Ovary (tissue), 7 donors: ENCODE measurements at regions not wholly inside any gene's neighbourhood (a gene's known extent, or its start where the extent isn't known, plus 50 kb on each side); places are given as distances from the start of the nearest gene placed in this dataset.

Experiments used
- DNase-seq, 5 donors: peaks; one replicate each; pipeline ENCODE4 v3.0.0-alpha.2; 2019 to 2020
- H3K27ac ChIP-seq, 2 donors: fragments of 200-600 bp; one replicate each; pipeline versions ENCODE4 v1.5.1 to v1.8.0; 2019 to 2022
- H3K27me3 ChIP-seq: fragments of 200-600 bp; one replicate; pipeline ENCODE4 v1.8.0; 2022
- H3K36me3 ChIP-seq: fragments of 200-600 bp; sonication (generic); one replicate; pipeline ENCODE4 v1.5.1; 2019
- H3K4me1 ChIP-seq: one replicate; pipeline ENCODE4 v1.8.1; 2013; ENCODE audit warnings: mild to moderate bottlenecking, moderate library complexity; ENCODE audit not compliant: insufficient read depth
- H3K4me3 ChIP-seq: fragments of 200-600 bp; sonication (generic); one replicate; pipeline ENCODE4 v1.5.1; 2017
- H3K9me3 ChIP-seq, 2 donors: fragments of 200-600 bp in 1 of 2; sonication (generic) in 1 of 2; one replicate each; pipeline versions ENCODE4 v1.5.1 to v1.8.1; 2013 to 2019; ENCODE audit warnings: mild to moderate bottlenecking in 1 of 2, moderate library complexity in 1 of 2
- CTCF ChIP-seq, 3 donors: fragments of 450-650 bp in 2 of 3; fragments of 200-600 bp in 1 of 3; IDR thresholded peaks; one replicate each; pipeline versions ENCODE4 v1.5.1 to v1.8.0; 2016 to 2022; ENCODE audit warnings: antibody characterized with exemption in 3 of 3, mild to moderate bottlenecking in 1 of 3
- EP300 ChIP-seq: sonication (generic); formaldehyde crosslinking; IDR thresholded peaks from one replicate; pipeline ENCODE4 v1.6.1; 2017; ENCODE audit warnings: antibody characterized with exemption
- POLR2A ChIP-seq: fragments of 450-650 bp; IDR thresholded peaks from one replicate; pipeline ENCODE4 v1.6.1; 2017; ENCODE audit warnings: antibody characterized with exemption, mild to moderate bottlenecking, moderate library complexity
- WGBS, 3 donors: extraction: QIAGEN DNeasy Blood & Tissue Kit in 1 of 3; methylation state at CpG; one replicate each; pipeline versions ENCODE4 v1.1.5 to v1.1.7; 2013 to 2017; 5-methylcytosine and 5-hydroxymethylcytosine counted together
- intact Hi-C, 4 donors: fragments of 100-400 bp; cut with DNase I; formaldehyde crosslinking; loops; one replicate each; pipeline versions ENCODE4 v1.11.0 to v1.15.1; 2022 to 2023
- donor health status: DM: no; HTN: no; CAD: no; lungs with moderate emphysema.
- donor health status: DM: no; HTN: no; CAD: no.
- donor health status: Bipolar disorder and iron deficiency.
- donor health status: DM: no; HTN: no; CAD: no.
- donor health status: DM: yes; HTN: yes; CAD: no.

DNA sequence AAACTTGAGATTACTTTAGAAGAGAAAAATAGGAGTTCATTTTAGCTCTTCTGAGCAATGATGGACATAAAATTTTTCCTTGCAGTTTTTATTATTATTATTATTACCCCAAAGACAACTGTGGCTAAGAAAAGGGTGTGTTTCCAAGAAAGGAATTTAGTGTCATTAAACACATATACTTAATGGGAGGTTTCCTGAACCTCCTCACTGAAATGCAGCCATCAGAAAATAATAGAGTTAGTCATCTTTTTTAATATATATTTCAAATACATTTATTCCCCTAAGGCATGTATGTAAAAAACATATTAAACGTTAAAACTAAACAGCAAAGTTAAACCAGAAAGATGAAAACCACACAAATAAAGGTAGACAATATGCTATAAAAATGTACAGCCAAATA lies 66.8 kb downstream of the CRPPA start:
- intact Hi-C loops = no loop called here
- Histone ChIP-seq H3K4me1 (no peaks in the 10 kb centered on the region), H3K9me3 (peaks cover 0 to 3% of the 10 kb centered on the region in 2 donors), H3K27me3 (no peaks in the 10 kb centered on the region), H3K27ac (no peak overlapping the region), H3K4me3 (no peak overlapping the region), H3K36me3 (no peaks in the 10 kb centered on the region)
- DNase-seq = no peak
- WGBS, 3 donors = 33 to 73% (median 59%) methylated on average over 1 of the region's 1 CpG
- TF ChIP-seq EP300 = no peak
- no peak for TF ChIP-seq CTCF (IDR thresholded peaks at IDR 0.05)
- TF ChIP-seq POLR2A = no peak

GRCh38 chr7:16353226-16353625 lies 68.1 kb downstream of the CRPPA start:
- H3K4me1 ChIP-seq = no peaks in the 10 kb centered on the region
- H3K27me3 ChIP-seq = no peaks in the 10 kb centered on the region
- WGBS, 3 donors = 73 to 74% (median 74%) methylated on average over 4 of the region's 4 CpGs
- no peak overlapping the region for H3K4me3 ChIP-seq
- H3K9me3 ChIP-seq = peaks cover 0 to 3% of the 10 kb centered on the region in 2 donors
- no peak for TF ChIP-seq EP300
- no peak for TF ChIP-seq POLR2A
- no peak for TF ChIP-seq CTCF (IDR thresholded peaks at IDR 0.05)
- no peak overlapping the region for H3K27ac ChIP-seq
- no peak for DNase-seq
- no peaks in the 10 kb centered on the region for H3K36me3 ChIP-seq
- intact Hi-C loops = no loop called here

GRCh38 chr7:16350634-16351033 lies 70.7 kb downstream of the CRPPA start:
- H3K27me3 ChIP-seq = no peaks in the 10 kb centered on the region
- intact Hi-C loops = no loop called here
- no peaks in the 10 kb centered on the region for H3K36me3 ChIP-seq
- H3K9me3 ChIP-seq = peaks cover 0 to 3% of the 10 kb centered on the region in 2 donors
- H3K4me1 ChIP-seq = no peaks in the 10 kb centered on the region
- 90 to 96% (median 95%) methylated on average over 2 of the region's 2 CpGs for WGBS, 3 donors
- no peak overlapping the region for H3K4me3 ChIP-seq
- TF ChIP-seq CTCF (IDR thresholded peaks at IDR 0.05) (no peak), POLR2A (no peak), EP300 (no peak)
- H3K27ac ChIP-seq = no peak overlapping the region
- no peak for DNase-seq

GRCh38 chr7:16348251-16348650 lies 73.1 kb downstream of the CRPPA start:
- no peaks in the 10 kb centered on the region for H3K27me3 ChIP-seq
- H3K4me1 ChIP-seq = no peaks in the 10 kb centered on the region
- H3K27ac ChIP-seq = no peak overlapping the region
- 84 to 93% (median 92%) methylated on average over 4 of the region's 4 CpGs for WGBS, 3 donors
- H3K9me3 ChIP-seq = peaks cover 0 to 3% of the 10 kb centered on the region in 2 donors
- TF ChIP-seq EP300 (no peak), CTCF (IDR thresholded peaks at IDR 0.05) (no peak), POLR2A (no peak)
- intact Hi-C loops = no loop called here
- H3K36me3 ChIP-seq = no peaks in the 10 kb centered on the region
- no peak for DNase-seq
- no peak overlapping the region for H3K4me3 ChIP-seq

GRCh38 chr7:16347827-16348192 lies 73.5 kb downstream of the CRPPA start:
- WGBS, 3 donors = 45 to 81% (median 61%) methylated on average over 1 of the region's 1 CpG
- no peaks in the 10 kb centered on the region for H3K4me1 ChIP-seq
- no peak for TF ChIP-seq POLR2A
- no peak for TF ChIP-seq EP300
- no peak for TF ChIP-seq CTCF (IDR thresholded peaks at IDR 0.05)
- no peaks in the 10 kb centered on the region for H3K36me3 ChIP-seq
- H3K4me3 ChIP-seq = no peak overlapping the region
- peaks cover 0 to 3% of the 10 kb centered on the region in 2 donors for H3K9me3 ChIP-seq
- no peak overlapping the region for H3K27ac ChIP-seq
- H3K27me3 ChIP-seq = no peaks in the 10 kb centered on the region
- DNase-seq = no peak
- intact Hi-C loops = no loop called here
